OCI-LY1 (cell line): ENCODE measurements at regions not wholly inside any gene's neighbourhood (a gene's known extent, or its start where the extent isn't known, plus 50 kb on each side); places are given as distances from the start of the nearest gene placed in this dataset.

ENCODE experiments used
- H2AFZ ChIP-seq: fragments of 200-600 bp; sonication (generic), shearing (Covaris generic); 2 replicates; pipeline ENCODE4 v1.6.0; 2014; ENCODE audit warnings: antibody characterized with exemption, mild to moderate bottlenecking, low read length
- H3F3A ChIP-seq: fragments of 200-600 bp; sonication (generic), shearing (Covaris generic); 2 replicates; pipeline ENCODE4 v1.6.0; 2014; ENCODE audit warnings: mild to moderate bottlenecking, antibody characterized with exemption, low read length, moderate library complexity; ENCODE audit not compliant: insufficient read depth
- H3K27ac ChIP-seq: fragments of 200-600 bp; sonication (generic); 2 replicates; pipeline ENCODE4 v1.5.1; 2014; ENCODE audit warnings: low read length, mixed run types, mild to moderate bottlenecking, low read depth; ENCODE audit not compliant: poor library complexity, severe bottlenecking
- H3K27me3 ChIP-seq: fragments of 200-600 bp; sonication (generic); 2 replicates; pipeline ENCODE4 v1.6.0; 2014; ENCODE audit warnings: antibody characterized with exemption, mild to moderate bottlenecking, low read length, moderate library complexity; ENCODE audit not compliant: insufficient read depth
- H3K36me3 ChIP-seq: fragments of 200-600 bp; sonication (generic); 2 replicates; pipeline ENCODE4 v1.6.1; 2014; ENCODE audit warnings: mild to moderate bottlenecking, antibody characterized with exemption, low read length, moderate library complexity, mixed read lengths; ENCODE audit not compliant: insufficient read depth
- H3K4me1 ChIP-seq: fragments of 200-600 bp; sonication (generic); 2 replicates; pipeline ENCODE4 v1.5.1; 2014; ENCODE audit warnings: mild to moderate bottlenecking, low read length, moderate library complexity; ENCODE audit not compliant: insufficient read depth, severe bottlenecking
- H3K4me2 ChIP-seq: fragments of 200-600 bp; sonication (generic), shearing (Covaris generic); 2 replicates; pipeline ENCODE4 v1.6.1; 2014; ENCODE audit warnings: low read length
- H3K4me3 ChIP-seq: fragments of 200-600 bp; sonication (generic); 2 replicates; pipeline ENCODE4 v1.5.1; 2014; ENCODE audit warnings: low read length, low read depth, mild to moderate bottlenecking, mixed read lengths; ENCODE audit not compliant: poor library complexity, severe bottlenecking
- H3K79me2 ChIP-seq: fragments of 200-600 bp; shearing (Covaris generic); 2 replicates; pipeline ENCODE4 v1.6.1; 2016; ENCODE audit warnings: mixed run types, low read length, mixed read lengths; ENCODE audit not compliant: insufficient read depth
- H3K9ac ChIP-seq: fragments of 200-600 bp; sonication (generic), shearing (Covaris generic); 2 replicates; pipeline ENCODE4 v1.6.1; 2014; ENCODE audit warnings: mild to moderate bottlenecking, low read length, mixed read lengths
- H3K9me2 ChIP-seq: fragments of 200-600 bp; sonication (generic), shearing (Covaris generic); 2 replicates; pipeline ENCODE4 v1.6.1; 2014; ENCODE audit warnings: low read depth, mild to moderate bottlenecking, low read length, mixed read lengths
- H3K9me3 ChIP-seq: fragments of 200-600 bp; shearing (Covaris generic); 2 replicates; pipeline ENCODE4 v1.6.1; 2014; ENCODE audit warnings: low read length, mixed read lengths
- H4K20me1 ChIP-seq: fragments of 200-600 bp; sonication (generic), shearing (Covaris generic); 2 replicates; pipeline ENCODE4 v1.6.0; 2016; ENCODE audit warnings: mild to moderate bottlenecking, low read length; ENCODE audit not compliant: insufficient read depth
- CTCF ChIP-seq: fragments of 200-600 bp; sonication (generic), shearing (Covaris generic); IDR thresholded peaks from 2 replicates; pipeline ENCODE4 v1.5.1; 2017; ENCODE audit warnings: mild to moderate bottlenecking, antibody characterized with exemption, low read length, moderate library complexity, mixed read lengths
- EZH2 ChIP-seq: fragments of 200-600 bp; sonication (generic), shearing (Covaris generic); IDR thresholded peaks from 2 replicates; pipeline ENCODE4 v1.8.0; 2017; ENCODE audit warnings: borderline replicate concordance, mixed run types, mild to moderate bottlenecking, antibody characterized with exemption, low read length, moderate library complexity, mixed read lengths

GRCh38 chr5:86542532-86542931, 75.2 kb upstream of the COX7C start:
- TF ChIP-seq EZH2 (no peak), CTCF (no peak)
- Histone ChIP-seq H4K20me1 (no peaks in the 10 kb centered on the region), H3K9ac (no peak overlapping the region), H3K27me3 (no peaks in the 10 kb centered on the region), H3K9me2 (no peaks in the 10 kb centered on the region), H3K4me3 (no peak overlapping the region), H3K9me3 (no peaks in the 10 kb centered on the region), H3K27ac (no peak overlapping the region), H3K4me1 (no peaks in the 10 kb centered on the region), H2AFZ (no peak overlapping the region), H3K36me3 (no peaks in the 10 kb centered on the region), H3K4me2 (no peak overlapping the region), H3F3A (no peaks in the 10 kb centered on the region), H3K79me2 (no peaks in the 10 kb centered on the region)

- Histone ChIP-seq H3K4me1 (no peaks in the 10 kb centered on the region), H3K27me3 (no peaks in the 10 kb centered on the region), H3K4me2 (no peak overlapping the region), H3K9me2 (no peaks in the 10 kb centered on the region), H3K9me3 (no peaks in the 10 kb centered on the region), H3K79me2 (no peaks in the 10 kb centered on the region), H3K27ac (no peak overlapping the region), H3K9ac (no peak overlapping the region), H3F3A (no peaks in the 10 kb centered on the region), H4K20me1 (no peaks in the 10 kb centered on the region), H3K36me3 (no peaks in the 10 kb centered on the region), H3K4me3 (no peak overlapping the region), H2AFZ (no peak overlapping the region)
- TF ChIP-seq CTCF, result no peak
- no peak for TF ChIP-seq EZH2
These were observed 71.7 kb upstream of the COX7C start for GRCh38 chr5:86546044-86546443.

GRCh38 chr5:86546582-86546981, 71.2 kb upstream of the COX7C start:
- no peaks in the 10 kb centered on the region for H3K4me1 ChIP-seq
- H4K20me1 ChIP-seq, result no peaks in the 10 kb centered on the region
- H3K79me2 ChIP-seq, result no peaks in the 10 kb centered on the region
- H3K4me3 ChIP-seq, result no peak overlapping the region
- H3F3A ChIP-seq, result no peaks in the 10 kb centered on the region
- no peak overlapping the region for H3K9ac ChIP-seq
- TF ChIP-seq CTCF (peak; percentile 11; the same call in 1 of the 2 replicates), EZH2 (no peak)
- no peaks in the 10 kb centered on the region for H3K9me2 ChIP-seq
- H3K9me3 ChIP-seq, result no peaks in the 10 kb centered on the region
- no peak overlapping the region for H3K27ac ChIP-seq
- H3K4me2 ChIP-seq, result no peak overlapping the region
- H3K36me3 ChIP-seq, result no peaks in the 10 kb centered on the region
- H3K27me3 ChIP-seq, result no peaks in the 10 kb centered on the region
- no peak overlapping the region for H2AFZ ChIP-seq
